ENCODE measurements at regions not wholly inside any gene's neighbourhood (a gene's known extent, or its start where the extent isn't known, plus 50 kb on each side); places are given as distances from the start of the nearest gene placed in this dataset.

- no peak overlapping the region for H2BK120ac ChIP-seq (replicated peaks; ENCODE audit: low read depth, low read length)
- no peak overlapping the region for H3K27ac ChIP-seq (ENCODE audit: low read depth, low read length)
- H3K23ac ChIP-seq (ENCODE audit: insufficient read length) = no peak overlapping the region
- no peak overlapping the region for H2AFZ ChIP-seq (ENCODE audit: low read length)
- CTCF ChIA-PET (ENCODE audit: partially characterized antibody) = interaction anchor here (0.8 kb wide), 1 partner anchor 1194 kb away, joined by 3 read pairs; no protein-coding TSS in a partner anchor
- no peak overlapping the region for H2AK5ac ChIP-seq (ENCODE audit: low read depth, low read length)
- no peak overlapping the region for H3K14ac ChIP-seq (ENCODE audit: insufficient read length)
- no peak overlapping the region for H4K5ac ChIP-seq (ENCODE audit: insufficient read length, low read depth, low read length)
- no peak overlapping the region for H2BK5ac ChIP-seq (ENCODE audit: low read depth, low read length)
- no peak for FAIRE-seq
- H3K23me2 ChIP-seq (ENCODE audit: low read depth, low read length) = no peaks in the 10 kb centered on the region
- H3K18ac ChIP-seq (ENCODE audit: extremely low read depth, low read length) = no peak overlapping the region
- no peak overlapping the region for H3K4me3 ChIP-seq (ENCODE audit: extremely low read depth in 1 of 4, insufficient read depth in 2 of 4, low read depth in 3 of 4, low read length in 4 of 4)
- H2BK15ac ChIP-seq (ENCODE audit: low read length) = no peak overlapping the region
- no peak overlapping the region for H2BK12ac ChIP-seq (ENCODE audit: low read depth, low read length)
- no peaks in the 10 kb centered on the region for H3K79me2 ChIP-seq (ENCODE audit: control insufficient read depth in 1 of 2, insufficient read depth in 2 of 2, low read length in 2 of 2)
- H3K36me3 ChIP-seq (ENCODE audit: control insufficient read depth in 2 of 4, insufficient read depth in 4 of 4, low read length in 3 of 4) = no peaks in the 10 kb centered on the region
- TF ChIP-seq TAF1 (IDR thresholded peaks at IDR 0.05; ENCODE audit: low read depth, low read length) = no peak
- TF ChIP-seq CBX8 (IDR thresholded peaks at IDR 0.05; ENCODE audit: borderline replicate concordance, low read depth, low read length) = no peak
- TF ChIP-seq E2F6 (IDR thresholded peaks at IDR 0.05) = no peak
- TF ChIP-seq EP300 (IDR thresholded peaks at IDR 0.05; ENCODE audit: borderline replicate concordance in 1 of 2, low read depth in 2 of 2, low read length in 2 of 2) = no peak
- no peak for TF ChIP-seq BACH1 (IDR thresholded peaks at IDR 0.05; ENCODE audit: low read length)
- no peak for TF ChIP-seq EGR1 (IDR thresholded peaks at IDR 0.05; ENCODE audit: borderline replicate concordance, low read depth, low read length)
- TF ChIP-seq CTBP2 (IDR thresholded peaks at IDR 0.05; ENCODE audit: borderline replicate concordance, insufficient read depth, insufficient read length, low read length) = no peak
- no peak for TF ChIP-seq GTF2F1 (IDR thresholded peaks at IDR 0.05; ENCODE audit: borderline replicate concordance, low read depth, low read length)
- H3K27me3 ChIP-seq (replicated peaks in 1 of 4; ENCODE audit: control insufficient read depth in 3 of 4, extremely low read depth in 1 of 4, insufficient read depth in 3 of 4, low read length in 3 of 4) = no peaks in the 10 kb centered on the region
- no peak overlapping the region for H3K56ac ChIP-seq (replicated peaks; ENCODE audit: insufficient read length, low read depth, low read length)
- H3K4me1 ChIP-seq (replicated peaks in 1 of 4; ENCODE audit: control insufficient read depth in 3 of 4, insufficient read depth in 4 of 4, low read length in 3 of 4) = no peaks in the 10 kb centered on the region
- POLR2A ChIA-PET (ENCODE audit: partially characterized antibody) = no interaction called here
- no peak overlapping the region for H3K4ac ChIP-seq (replicated peaks; ENCODE audit: insufficient read length, low read depth, low read length)
- DNase-seq (ENCODE audit: low read depth in 1 of 2, low spot score in 2 of 2) = no peak
- H4K91ac ChIP-seq (replicated peaks; ENCODE audit: insufficient read length, low read length) = no peak overlapping the region
- H4K8ac ChIP-seq (ENCODE audit: extremely low read depth, insufficient read depth, low read length) = no peak overlapping the region
- no peaks in the 10 kb centered on the region for H4K20me1 ChIP-seq (replicated peaks in 1 of 2; ENCODE audit: control insufficient read depth in 1 of 2, insufficient read depth in 2 of 2, low read length in 2 of 2)
- 93% methylated on average over 24 of the region's 24 CpGs; no CpG with 5 or more reads in 1 of the 2 experiments for WGBS, 2 experiments (ENCODE audit: extremely low coverage in 1 of 2, insufficient coverage in 1 of 2, insufficient read length in 1 of 2, insufficient replicate concordance in 2 of 2, low coverage in 1 of 2, low lambda C conversion rate in 2 of 2, missing lambda C conversion rate in 1 of 2)
- H3K9ac ChIP-seq (replicated peaks in 1 of 4; ENCODE audit: extremely low read depth in 1 of 4, low read depth in 3 of 4, low read length in 3 of 4) = no peak overlapping the region
- no peak overlapping the region for H3K4me2 ChIP-seq (ENCODE audit: insufficient read depth in 1 of 2, low read depth in 2 of 2, low read length in 2 of 2)
- peaks cover 0 to 4% of the 10 kb centered on the region in 2 experiments; a peak in 1 of 4 replicates for H3K9me3 ChIP-seq (ENCODE audit: insufficient read depth in 2 of 2, low read depth in 1 of 2, low read length in 1 of 2)
- no peak overlapping the region for H2BK20ac ChIP-seq (ENCODE audit: low read length)
- H3K79me1 ChIP-seq (ENCODE audit: low read depth, low read length) = no peaks in the 10 kb centered on the region
Observed at GRCh38 chr3:104503022-104503421, 863.7 kb upstream of the ALCAM start.
